GM23338 (cell line): ENCODE measurements at regions not wholly inside any gene's neighbourhood (a gene's known extent, or its start where the extent isn't known, plus 50 kb on each side); places are given as distances from the start of the nearest gene placed in this dataset.

Experiments used
- ATAC-seq: fragments of 200-7000 bp; cut with Tn5 transposase; 3 replicates; pipeline ENCODE4 v1.9.1; 2020
- DNase-seq: peaks from one replicate; pipeline ENCODE4 v3.0.0-alpha.2; 2015; ENCODE audit warnings: low spot score
- H2AFZ ChIP-seq: fragments of 200-600 bp; sonication (generic); 2 replicates; pipeline ENCODE4 v1.8.0; 2016; ENCODE audit warnings: antibody characterized with exemption, mild to moderate bottlenecking, moderate library complexity
- H3F3A ChIP-seq: fragments of 200-600 bp; sonication (generic); replicated peaks from 2 replicates; pipeline ENCODE4 v1.8.0; 2017; ENCODE audit warnings: antibody characterized with exemption, mixed run types, low read depth
- H3K27ac ChIP-seq: fragments of 200-600 bp; sonication (generic); 2 replicates; pipeline ENCODE4 v1.6.1; 2016; ENCODE audit warnings: low read depth
- H3K27me3 ChIP-seq: fragments of 200-600 bp; sonication (generic); 2 replicates; pipeline ENCODE4 v1.8.0; 2016; ENCODE audit warnings: mild to moderate bottlenecking, mixed run types, moderate library complexity; ENCODE audit not compliant: insufficient read depth
- H3K36me3 ChIP-seq: fragments of 200-600 bp; sonication (generic); 2 replicates; pipeline ENCODE4 v1.8.0; 2016; ENCODE audit warnings: mild to moderate bottlenecking; ENCODE audit not compliant: insufficient read depth
- H3K4me1 ChIP-seq: fragments of 200-600 bp; sonication (generic); 2 replicates; pipeline ENCODE4 v1.8.0; 2016; ENCODE audit warnings: mild to moderate bottlenecking, moderate library complexity; ENCODE audit not compliant: insufficient read depth
- H3K4me2 ChIP-seq: fragments of 200-600 bp; sonication (generic); 2 replicates; pipeline ENCODE4 v1.7.1; 2017; ENCODE audit warnings: mixed run types
- H3K4me3 ChIP-seq: fragments of 200-600 bp; sonication (generic); 2 replicates; pipeline ENCODE4 v1.6.1; 2016; ENCODE audit warnings: mixed run types
- H3K79me2 ChIP-seq: fragments of 200-600 bp; sonication (generic); replicated peaks from 2 replicates; pipeline ENCODE4 v1.8.0; 2017; ENCODE audit warnings: mild to moderate bottlenecking; ENCODE audit not compliant: insufficient read depth
- H3K9me2 ChIP-seq: fragments of 200-600 bp; sonication (generic); 2 replicates; pipeline ENCODE4 v1.8.0; 2017; ENCODE audit not compliant: insufficient read depth
- H4K20me1 ChIP-seq: fragments of 200-600 bp; sonication (generic); replicated peaks from 2 replicates; pipeline ENCODE4 v1.8.0; 2017; ENCODE audit warnings: mild to moderate bottlenecking; ENCODE audit not compliant: insufficient read depth
- H3K27ac Mint-ChIP-seq: 2 replicates; pipeline ENCODE4 v1.8.0; 2020; ENCODE audit warnings: inconsistent platforms, mild to moderate bottlenecking, moderate library complexity, mixed read lengths
- H3K27me3 Mint-ChIP-seq: 3 replicates; pipeline ENCODE4 v1.8.0; 2022; ENCODE audit warnings: low read depth, mild to moderate bottlenecking, moderate library complexity, mixed read lengths, inconsistent platforms; ENCODE audit not compliant: insufficient read depth, poor library complexity
- H3K36me3 Mint-ChIP-seq: 3 replicates; pipeline ENCODE4 v1.8.0; 2021; ENCODE audit warnings: low read depth, mild to moderate bottlenecking, inconsistent platforms, moderate library complexity, mixed read lengths
- H3K4me1 Mint-ChIP-seq: 3 replicates; pipeline ENCODE4 v1.8.0; 2020; ENCODE audit warnings: mild to moderate bottlenecking, inconsistent platforms, mixed read lengths
- H3K4me3 Mint-ChIP-seq: 3 replicates; pipeline ENCODE4 v1.8.0; 2021; ENCODE audit warnings: moderate library complexity, mild to moderate bottlenecking, inconsistent platforms, mixed read lengths
- H3K9me3 Mint-ChIP-seq: 3 replicates; pipeline ENCODE4 v1.8.0; 2020; ENCODE audit warnings: moderate library complexity, mild to moderate bottlenecking, inconsistent platforms, mixed read lengths
- CREB1 ChIP-seq: fragments of 250-450 bp; sonication (Bioruptor Pico); IDR thresholded peaks from 2 replicates; pipeline ENCODE4 v1.5.0; 2020; ENCODE audit warnings: low read depth, mild to moderate bottlenecking, moderate library complexity
- EZH2 ChIP-seq: fragments of 200-600 bp; sonication (generic); IDR thresholded peaks from one replicate; pipeline ENCODE4 v1.8.0; 2017; ENCODE audit warnings: antibody characterized with exemption, mild to moderate bottlenecking, low read depth; ENCODE audit not compliant: unreplicated experiment
- EZH2phosphoT487 ChIP-seq: fragments of 200-600 bp; sonication (generic); IDR thresholded peaks from one replicate; pipeline ENCODE4 v1.8.1; 2018; ENCODE audit warnings: antibody characterized with exemption; ENCODE audit not compliant: unreplicated experiment
- JUNB ChIP-seq: IDR thresholded peaks from one replicate; pipeline ENCODE4 v1.6.1; 2016; ENCODE audit warnings: antibody characterized with exemption; ENCODE audit not compliant: unreplicated experiment
- NANOG ChIP-seq: IDR thresholded peaks from 2 replicates; pipeline ENCODE4 v1.6.1; 2016; ENCODE audit warnings: antibody characterized with exemption, borderline replicate concordance
- POLR2AphosphoS5 ChIP-seq: IDR thresholded peaks from 2 replicates; pipeline ENCODE4 v1.6.1; 2016; ENCODE audit warnings: antibody characterized with exemption, low read depth
- STAT1 ChIP-seq: IDR thresholded peaks from one replicate; pipeline ENCODE4 v1.6.1; 2016; ENCODE audit warnings: antibody characterized with exemption; ENCODE audit not compliant: unreplicated experiment
- ZNF114 ChIP-seq: fragments of 250-450 bp; sonication (Bioruptor Pico); IDR thresholded peaks from 2 replicates; pipeline ENCODE4 v1.5.0; 2020; ENCODE audit warnings: mild to moderate bottlenecking, moderate library complexity
- ZNF331 ChIP-seq: fragments of 250-450 bp; sonication (Bioruptor Pico); IDR thresholded peaks from 2 replicates; pipeline ENCODE4 v1.5.0; 2020; ENCODE audit warnings: low read depth, mild to moderate bottlenecking, moderate library complexity
- TF ChIP-seq, protein P1 (sequence below): IDR thresholded peaks from 2 replicates; pipeline ENCODE4 v1.6.1; 2016; ENCODE audit warnings: antibody characterized with exemption
- TF ChIP-seq, protein P2 (sequence below): fragments of 250-450 bp; sonication (Bioruptor Pico); IDR thresholded peaks from 2 replicates; pipeline ENCODE4 v1.5.0; 2020; ENCODE audit warnings: mild to moderate bottlenecking, moderate library complexity
- TF ChIP-seq, protein P3 (sequence below), 2 experiments: fragments of 200-600 bp in 1 of 2; sonication (generic) in 1 of 2; conservative IDR thresholded peaks; 2 replicates each; pipeline versions ENCODE4 v1.5.1 to v1.6.1; 2016 to 2017; ENCODE audit warnings: antibody characterized with exemption in 2 of 2, low read depth in 2 of 2, mild to moderate bottlenecking in 2 of 2, moderate library complexity in 1 of 2
- TF ChIP-seq, protein P4 (sequence below): IDR thresholded peaks from one replicate; pipeline ENCODE4 v1.6.1; 2018; ENCODE audit warnings: antibody characterized with exemption; ENCODE audit not compliant: unreplicated experiment

DNA sequence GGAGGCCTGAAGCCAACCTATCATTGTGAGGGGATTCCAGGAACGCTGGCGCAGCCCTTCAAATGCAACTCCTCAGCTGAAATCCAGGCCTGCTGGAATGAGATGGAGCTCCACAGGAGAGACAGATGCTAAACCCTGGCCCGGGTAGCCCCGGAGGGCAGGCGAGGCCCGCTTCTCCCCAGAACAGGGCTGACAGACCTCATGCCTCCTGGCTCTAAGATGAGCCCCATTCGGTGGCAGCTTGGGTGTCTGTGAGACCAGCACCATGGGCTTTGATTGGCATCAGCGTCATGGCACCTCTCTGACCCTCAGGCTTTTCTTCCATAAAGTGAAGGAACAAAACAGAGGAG lies 382.2 kb downstream of the BCL11B start:
- Histone ChIP-seq H3K4me2 (no peak overlapping the region), H4K20me1 (no peaks in the 10 kb centered on the region), H3K4me3 (no peak overlapping the region), H3K79me2 (no peaks in the 10 kb centered on the region), H3K36me3 (no peaks in the 10 kb centered on the region; the same call in 1 of the 2 replicates), H3F3A (no peaks in the 10 kb centered on the region), H2AFZ (no peak overlapping the region), H3K9me2 (no peaks in the 10 kb centered on the region; the same call in 1 of the 2 replicates), H3K4me1 (no peaks in the 10 kb centered on the region; the same call in 1 of the 2 replicates), H3K27me3 (no peaks in the 10 kb centered on the region), H3K27ac (no peak overlapping the region)
- Mint-ChIP-seq H3K27ac (no peak overlapping the region), H3K4me1 (peaks cover 11% of the 10 kb centered on the region), H3K36me3 (no peaks in the 10 kb centered on the region; the same call in 1 of the 3 replicates), H3K4me3 (no peak overlapping the region), H3K27me3 (peaks cover 12% of the 10 kb centered on the region), H3K9me3 (peaks cover 3% of the 10 kb centered on the region)
- no peak for ATAC-seq
- TF ChIP-seq EZH2phosphoT487 = no peak
- TF ChIP-seq ZNF331 = no peak
- TF ChIP-seq, protein P1, sequence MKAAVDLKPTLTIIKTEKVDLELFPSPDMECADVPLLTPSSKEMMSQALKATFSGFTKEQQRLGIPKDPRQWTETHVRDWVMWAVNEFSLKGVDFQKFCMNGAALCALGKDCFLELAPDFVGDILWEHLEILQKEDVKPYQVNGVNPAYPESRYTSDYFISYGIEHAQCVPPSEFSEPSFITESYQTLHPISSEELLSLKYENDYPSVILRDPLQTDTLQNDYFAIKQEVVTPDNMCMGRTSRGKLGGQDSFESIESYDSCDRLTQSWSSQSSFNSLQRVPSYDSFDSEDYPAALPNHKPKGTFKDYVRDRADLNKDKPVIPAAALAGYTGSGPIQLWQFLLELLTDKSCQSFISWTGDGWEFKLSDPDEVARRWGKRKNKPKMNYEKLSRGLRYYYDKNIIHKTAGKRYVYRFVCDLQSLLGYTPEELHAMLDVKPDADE = no peak
- TF ChIP-seq ZNF114 = no peak
- no peak for TF ChIP-seq JUNB
- TF ChIP-seq, protein P2, sequence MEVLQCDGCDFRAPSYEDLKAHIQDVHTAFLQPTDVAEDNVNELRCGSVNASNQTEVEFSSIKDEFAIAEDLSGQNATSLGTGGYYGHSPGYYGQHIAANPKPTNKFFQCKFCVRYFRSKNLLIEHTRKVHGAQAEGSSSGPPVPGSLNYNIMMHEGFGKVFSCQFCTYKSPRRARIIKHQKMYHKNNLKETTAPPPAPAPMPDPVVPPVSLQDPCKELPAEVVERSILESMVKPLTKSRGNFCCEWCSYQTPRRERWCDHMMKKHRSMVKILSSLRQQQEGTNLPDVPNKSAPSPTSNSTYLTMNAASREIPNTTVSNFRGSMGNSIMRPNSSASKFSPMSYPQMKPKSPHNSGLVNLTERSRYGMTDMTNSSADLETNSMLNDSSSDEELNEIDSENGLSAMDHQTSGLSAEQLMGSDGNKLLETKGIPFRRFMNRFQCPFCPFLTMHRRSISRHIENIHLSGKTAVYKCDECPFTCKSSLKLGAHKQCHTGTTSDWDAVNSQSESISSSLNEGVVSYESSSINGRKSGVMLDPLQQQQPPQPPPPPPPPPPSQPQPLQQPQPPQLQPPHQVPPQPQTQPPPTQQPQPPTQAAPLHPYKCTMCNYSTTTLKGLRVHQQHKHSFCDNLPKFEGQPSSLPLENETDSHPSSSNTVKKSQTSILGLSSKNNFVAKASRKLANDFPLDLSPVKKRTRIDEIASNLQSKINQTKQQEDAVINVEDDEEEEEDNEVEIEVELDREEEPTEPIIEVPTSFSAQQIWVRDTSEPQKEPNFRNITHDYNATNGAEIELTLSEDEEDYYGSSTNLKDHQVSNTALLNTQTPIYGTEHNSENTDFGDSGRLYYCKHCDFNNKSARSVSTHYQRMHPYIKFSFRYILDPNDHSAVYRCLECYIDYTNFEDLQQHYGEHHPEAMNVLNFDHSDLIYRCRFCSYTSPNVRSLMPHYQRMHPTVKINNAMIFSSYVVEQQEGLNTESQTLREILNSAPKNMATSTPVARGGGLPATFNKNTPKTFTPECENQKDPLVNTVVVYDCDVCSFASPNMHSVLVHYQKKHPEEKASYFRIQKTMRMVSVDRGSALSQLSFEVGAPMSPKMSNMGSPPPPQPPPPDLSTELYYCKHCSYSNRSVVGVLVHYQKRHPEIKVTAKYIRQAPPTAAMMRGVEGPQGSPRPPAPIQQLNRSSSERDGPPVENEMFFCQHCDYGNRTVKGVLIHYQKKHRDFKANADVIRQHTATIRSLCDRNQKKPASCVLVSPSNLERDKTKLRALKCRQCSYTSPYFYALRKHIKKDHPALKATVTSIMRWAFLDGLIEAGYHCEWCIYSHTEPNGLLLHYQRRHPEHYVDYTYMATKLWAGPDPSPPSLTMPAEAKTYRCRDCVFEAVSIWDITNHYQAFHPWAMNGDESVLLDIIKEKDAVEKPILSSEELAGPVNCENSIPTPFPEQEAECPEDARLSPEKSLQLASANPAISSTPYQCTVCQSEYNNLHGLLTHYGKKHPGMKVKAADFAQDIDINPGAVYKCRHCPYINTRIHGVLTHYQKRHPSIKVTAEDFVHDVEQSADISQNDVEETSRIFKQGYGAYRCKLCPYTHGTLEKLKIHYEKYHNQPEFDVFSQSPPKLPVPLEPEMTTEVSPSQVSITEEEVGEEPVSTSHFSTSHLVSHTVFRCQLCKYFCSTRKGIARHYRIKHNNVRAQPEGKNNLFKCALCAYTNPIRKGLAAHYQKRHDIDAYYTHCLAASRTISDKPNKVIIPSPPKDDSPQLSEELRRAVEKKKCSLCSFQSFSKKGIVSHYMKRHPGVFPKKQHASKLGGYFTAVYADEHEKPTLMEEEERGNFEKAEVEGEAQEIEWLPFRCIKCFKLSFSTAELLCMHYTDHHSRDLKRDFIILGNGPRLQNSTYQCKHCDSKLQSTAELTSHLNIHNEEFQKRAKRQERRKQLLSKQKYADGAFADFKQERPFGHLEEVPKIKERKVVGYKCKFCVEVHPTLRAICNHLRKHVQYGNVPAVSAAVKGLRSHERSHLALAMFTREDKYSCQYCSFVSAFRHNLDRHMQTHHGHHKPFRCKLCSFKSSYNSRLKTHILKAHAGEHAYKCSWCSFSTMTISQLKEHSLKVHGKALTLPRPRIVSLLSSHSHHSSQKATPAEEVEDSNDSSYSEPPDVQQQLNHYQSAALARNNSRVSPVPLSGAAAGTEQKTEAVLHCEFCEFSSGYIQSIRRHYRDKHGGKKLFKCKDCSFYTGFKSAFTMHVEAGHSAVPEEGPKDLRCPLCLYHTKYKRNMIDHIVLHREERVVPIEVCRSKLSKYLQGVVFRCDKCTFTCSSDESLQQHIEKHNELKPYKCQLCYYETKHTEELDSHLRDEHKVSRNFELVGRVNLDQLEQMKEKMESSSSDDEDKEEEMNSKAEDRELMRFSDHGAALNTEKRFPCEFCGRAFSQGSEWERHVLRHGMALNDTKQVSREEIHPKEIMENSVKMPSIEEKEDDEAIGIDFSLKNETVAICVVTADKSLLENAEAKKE (CRISPR knock-in tag) = no peak
- TF ChIP-seq EZH2 = no peak
- TF ChIP-seq CREB1 (CRISPR knock-in tag) = no peak
- TF ChIP-seq, protein P3, sequence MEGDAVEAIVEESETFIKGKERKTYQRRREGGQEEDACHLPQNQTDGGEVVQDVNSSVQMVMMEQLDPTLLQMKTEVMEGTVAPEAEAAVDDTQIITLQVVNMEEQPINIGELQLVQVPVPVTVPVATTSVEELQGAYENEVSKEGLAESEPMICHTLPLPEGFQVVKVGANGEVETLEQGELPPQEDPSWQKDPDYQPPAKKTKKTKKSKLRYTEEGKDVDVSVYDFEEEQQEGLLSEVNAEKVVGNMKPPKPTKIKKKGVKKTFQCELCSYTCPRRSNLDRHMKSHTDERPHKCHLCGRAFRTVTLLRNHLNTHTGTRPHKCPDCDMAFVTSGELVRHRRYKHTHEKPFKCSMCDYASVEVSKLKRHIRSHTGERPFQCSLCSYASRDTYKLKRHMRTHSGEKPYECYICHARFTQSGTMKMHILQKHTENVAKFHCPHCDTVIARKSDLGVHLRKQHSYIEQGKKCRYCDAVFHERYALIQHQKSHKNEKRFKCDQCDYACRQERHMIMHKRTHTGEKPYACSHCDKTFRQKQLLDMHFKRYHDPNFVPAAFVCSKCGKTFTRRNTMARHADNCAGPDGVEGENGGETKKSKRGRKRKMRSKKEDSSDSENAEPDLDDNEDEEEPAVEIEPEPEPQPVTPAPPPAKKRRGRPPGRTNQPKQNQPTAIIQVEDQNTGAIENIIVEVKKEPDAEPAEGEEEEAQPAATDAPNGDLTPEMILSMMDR (conservative IDR thresholded peaks at IDR 0.05; ENCODE audit: low read depth in 2 of 2) = no peak
- TF ChIP-seq NANOG = no peak
- TF ChIP-seq, protein P4, sequence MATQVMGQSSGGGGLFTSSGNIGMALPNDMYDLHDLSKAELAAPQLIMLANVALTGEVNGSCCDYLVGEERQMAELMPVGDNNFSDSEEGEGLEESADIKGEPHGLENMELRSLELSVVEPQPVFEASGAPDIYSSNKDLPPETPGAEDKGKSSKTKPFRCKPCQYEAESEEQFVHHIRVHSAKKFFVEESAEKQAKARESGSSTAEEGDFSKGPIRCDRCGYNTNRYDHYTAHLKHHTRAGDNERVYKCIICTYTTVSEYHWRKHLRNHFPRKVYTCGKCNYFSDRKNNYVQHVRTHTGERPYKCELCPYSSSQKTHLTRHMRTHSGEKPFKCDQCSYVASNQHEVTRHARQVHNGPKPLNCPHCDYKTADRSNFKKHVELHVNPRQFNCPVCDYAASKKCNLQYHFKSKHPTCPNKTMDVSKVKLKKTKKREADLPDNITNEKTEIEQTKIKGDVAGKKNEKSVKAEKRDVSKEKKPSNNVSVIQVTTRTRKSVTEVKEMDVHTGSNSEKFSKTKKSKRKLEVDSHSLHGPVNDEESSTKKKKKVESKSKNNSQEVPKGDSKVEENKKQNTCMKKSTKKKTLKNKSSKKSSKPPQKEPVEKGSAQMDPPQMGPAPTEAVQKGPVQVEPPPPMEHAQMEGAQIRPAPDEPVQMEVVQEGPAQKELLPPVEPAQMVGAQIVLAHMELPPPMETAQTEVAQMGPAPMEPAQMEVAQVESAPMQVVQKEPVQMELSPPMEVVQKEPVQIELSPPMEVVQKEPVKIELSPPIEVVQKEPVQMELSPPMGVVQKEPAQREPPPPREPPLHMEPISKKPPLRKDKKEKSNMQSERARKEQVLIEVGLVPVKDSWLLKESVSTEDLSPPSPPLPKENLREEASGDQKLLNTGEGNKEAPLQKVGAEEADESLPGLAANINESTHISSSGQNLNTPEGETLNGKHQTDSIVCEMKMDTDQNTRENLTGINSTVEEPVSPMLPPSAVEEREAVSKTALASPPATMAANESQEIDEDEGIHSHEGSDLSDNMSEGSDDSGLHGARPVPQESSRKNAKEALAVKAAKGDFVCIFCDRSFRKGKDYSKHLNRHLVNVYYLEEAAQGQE = no peak
- TF ChIP-seq STAT1 = no peak
- no peak for TF ChIP-seq POLR2AphosphoS5
- no peak for DNase-seq
